AG09309 (cell line): ENCODE measurements at regions not wholly inside any gene's neighbourhood (a gene's known extent, or its start where the extent isn't known, plus 50 kb on each side); places are given as distances from the start of the nearest gene placed in this dataset.
"Not testable (repeated sequence)": the region's sequence is repeated elsewhere in the genome, so short reads cannot be mapped to it uniquely, and the experiment has no call there.

Experiments used
- DNase-seq: peaks from one replicate; pipeline ENCODE4 v3.0.0-alpha.2; 2010; ENCODE audit warnings: low read depth
- H3K4me3 ChIP-seq: 2 replicates; pipeline ENCODE4 v1.5.1; 2011; ENCODE audit warnings: mild to moderate bottlenecking, low read depth, low read length, moderate library complexity; ENCODE audit not compliant: control insufficient read depth
- TF ChIP-seq, protein P1 (sequence below): IDR thresholded peaks from 2 replicates; pipeline ENCODE4 v1.5.1; 2011; ENCODE audit warnings: mild to moderate bottlenecking, low read depth, low read length, inconsistent platforms; ENCODE audit not compliant: insufficient read depth, control insufficient read depth; ENCODE audit errors: missing control alignments

DNA sequence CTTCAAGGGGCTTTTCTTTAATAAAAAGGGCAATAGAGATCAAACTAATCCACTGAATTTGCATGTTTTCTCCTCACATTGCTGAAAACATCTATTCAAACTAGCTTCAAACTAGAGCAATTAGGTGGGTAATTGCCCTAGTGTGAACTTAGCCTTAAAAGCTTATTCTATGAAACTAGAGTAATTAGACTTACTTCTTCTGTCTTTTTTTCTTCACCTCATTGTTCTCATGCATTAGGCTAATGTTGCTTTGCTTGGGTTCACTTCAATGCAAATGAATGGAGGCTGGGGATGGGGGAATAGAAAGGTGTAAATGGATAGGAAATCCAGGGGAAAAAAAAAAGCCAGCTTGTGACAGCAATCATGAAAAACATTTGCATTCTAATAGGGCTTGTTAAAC is 414.8 kb upstream of the LMO3 start:
- no peak for DNase-seq
- no peak overlapping the region for H3K4me3 ChIP-seq
- TF ChIP-seq, protein P1, sequence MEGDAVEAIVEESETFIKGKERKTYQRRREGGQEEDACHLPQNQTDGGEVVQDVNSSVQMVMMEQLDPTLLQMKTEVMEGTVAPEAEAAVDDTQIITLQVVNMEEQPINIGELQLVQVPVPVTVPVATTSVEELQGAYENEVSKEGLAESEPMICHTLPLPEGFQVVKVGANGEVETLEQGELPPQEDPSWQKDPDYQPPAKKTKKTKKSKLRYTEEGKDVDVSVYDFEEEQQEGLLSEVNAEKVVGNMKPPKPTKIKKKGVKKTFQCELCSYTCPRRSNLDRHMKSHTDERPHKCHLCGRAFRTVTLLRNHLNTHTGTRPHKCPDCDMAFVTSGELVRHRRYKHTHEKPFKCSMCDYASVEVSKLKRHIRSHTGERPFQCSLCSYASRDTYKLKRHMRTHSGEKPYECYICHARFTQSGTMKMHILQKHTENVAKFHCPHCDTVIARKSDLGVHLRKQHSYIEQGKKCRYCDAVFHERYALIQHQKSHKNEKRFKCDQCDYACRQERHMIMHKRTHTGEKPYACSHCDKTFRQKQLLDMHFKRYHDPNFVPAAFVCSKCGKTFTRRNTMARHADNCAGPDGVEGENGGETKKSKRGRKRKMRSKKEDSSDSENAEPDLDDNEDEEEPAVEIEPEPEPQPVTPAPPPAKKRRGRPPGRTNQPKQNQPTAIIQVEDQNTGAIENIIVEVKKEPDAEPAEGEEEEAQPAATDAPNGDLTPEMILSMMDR, result no peak

DNA sequence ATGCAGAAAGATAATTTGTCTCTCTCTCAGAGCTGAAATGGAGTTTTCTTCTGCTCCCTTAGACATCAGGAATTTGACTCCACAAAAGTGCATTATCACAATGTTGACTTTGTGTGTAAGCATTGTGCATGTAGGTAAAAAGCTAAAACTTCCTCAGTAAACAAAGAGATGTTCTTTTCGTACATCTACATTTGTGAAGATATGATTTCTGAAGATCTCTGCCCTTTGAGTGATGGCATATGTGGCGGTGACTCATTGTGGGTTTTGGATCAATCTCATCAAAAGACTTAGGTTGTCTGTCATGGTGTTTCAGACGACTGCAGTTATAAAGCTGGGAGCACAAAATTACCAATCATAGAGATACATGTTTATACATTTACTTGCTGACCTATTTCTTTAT is 411.4 kb upstream of the LMO3 start:
- TF ChIP-seq, protein P1, result no peak
- H3K4me3 ChIP-seq, result no peak overlapping the region
- DNase-seq, result no peak

DNA sequence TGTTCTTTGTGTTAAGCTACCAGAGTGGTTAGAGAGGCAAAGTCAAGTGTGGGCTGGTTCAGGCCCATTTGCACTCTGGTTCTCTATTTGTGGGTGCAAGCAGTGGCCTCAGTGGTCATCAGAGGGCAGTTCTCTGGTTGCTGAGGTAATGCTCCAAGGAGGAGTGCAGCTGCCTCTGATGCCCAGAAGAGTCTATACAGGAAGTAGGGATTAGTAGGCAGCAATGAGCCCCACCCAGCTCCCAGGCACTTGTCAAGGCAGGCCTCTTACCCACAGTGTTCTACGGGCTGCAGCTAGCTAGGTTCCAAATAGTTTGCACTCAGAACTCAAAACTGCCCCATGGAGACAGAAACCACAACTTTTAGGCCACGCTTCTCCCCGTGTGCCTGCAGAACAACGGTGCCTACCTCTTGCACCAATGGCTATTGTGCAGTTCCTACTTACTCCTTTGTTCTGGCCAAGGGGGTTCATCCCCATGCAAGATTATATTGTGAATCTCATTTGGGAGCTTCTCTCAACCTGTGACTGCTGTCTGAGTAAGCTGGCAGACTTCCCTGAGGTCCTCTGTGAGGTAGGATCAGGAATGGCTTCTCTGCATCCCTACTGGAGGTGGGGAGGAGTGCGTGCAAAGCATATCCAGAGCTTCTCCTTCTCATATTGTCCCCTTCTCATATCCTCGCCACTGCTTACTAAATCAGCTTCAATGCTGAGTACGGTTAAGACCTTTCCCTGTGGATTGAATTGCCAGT is 410.3 kb upstream of the LMO3 start:
- TF ChIP-seq, protein P1, result no peak
- H3K4me3 ChIP-seq, result no peak overlapping the region
- DNase-seq, result no peak

DNA sequence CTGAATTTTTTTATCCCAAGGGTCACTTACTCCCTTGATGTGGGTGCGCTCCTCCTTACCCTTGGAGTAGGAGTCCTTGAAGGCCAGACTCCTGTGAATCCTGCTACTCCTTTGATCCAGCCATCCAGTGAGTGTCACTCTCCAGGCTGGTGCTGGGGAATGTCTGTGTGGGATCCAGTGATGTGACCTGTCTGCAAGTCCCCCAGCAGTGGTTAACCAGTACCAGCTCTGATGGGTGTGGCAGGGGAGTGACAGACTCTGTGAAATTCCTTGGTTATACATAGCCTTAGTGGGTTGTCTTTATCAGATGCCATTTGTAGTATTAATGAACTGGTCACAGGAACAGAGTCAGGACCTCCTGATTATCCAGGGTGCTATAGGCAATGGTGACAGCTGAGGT is 409.5 kb upstream of the LMO3 start:
- DNase-seq, result no peak
- TF ChIP-seq, protein P1, result no peak
- H3K4me3 ChIP-seq, result no peak overlapping the region

DNA sequence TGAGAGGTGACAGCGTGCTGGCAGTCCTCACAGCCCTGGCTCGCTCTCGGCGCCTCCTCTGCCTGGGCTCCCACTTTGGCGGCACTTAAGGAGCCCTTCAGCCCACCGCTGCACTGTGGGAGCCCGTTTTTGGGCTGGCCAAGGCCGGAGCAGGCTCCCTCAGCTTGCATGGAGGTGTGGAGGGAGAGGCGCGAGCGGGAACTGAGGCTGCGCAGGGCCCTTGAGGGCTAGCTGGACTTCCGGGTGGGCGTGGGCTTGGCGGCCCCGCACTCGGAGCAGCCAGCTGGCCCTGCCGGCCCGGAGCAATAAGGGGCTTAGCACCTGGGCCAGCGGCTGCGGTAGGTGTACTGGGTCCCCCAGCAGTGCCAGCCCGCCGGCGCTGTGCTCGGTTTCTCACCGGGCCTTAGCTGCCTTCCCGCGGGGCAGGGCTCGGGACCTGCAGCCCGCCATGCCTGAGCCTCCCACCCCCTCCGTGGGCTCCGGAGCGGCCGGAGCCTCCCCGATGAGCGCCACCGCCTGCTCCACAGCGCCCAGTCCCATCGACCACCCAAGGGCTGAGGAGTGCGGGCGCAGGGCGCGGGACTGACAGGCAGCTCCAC is 401.6 kb upstream of the LMO3 start:
- not testable (repeated sequence) for H3K4me3 ChIP-seq, DNase-seq

DNA sequence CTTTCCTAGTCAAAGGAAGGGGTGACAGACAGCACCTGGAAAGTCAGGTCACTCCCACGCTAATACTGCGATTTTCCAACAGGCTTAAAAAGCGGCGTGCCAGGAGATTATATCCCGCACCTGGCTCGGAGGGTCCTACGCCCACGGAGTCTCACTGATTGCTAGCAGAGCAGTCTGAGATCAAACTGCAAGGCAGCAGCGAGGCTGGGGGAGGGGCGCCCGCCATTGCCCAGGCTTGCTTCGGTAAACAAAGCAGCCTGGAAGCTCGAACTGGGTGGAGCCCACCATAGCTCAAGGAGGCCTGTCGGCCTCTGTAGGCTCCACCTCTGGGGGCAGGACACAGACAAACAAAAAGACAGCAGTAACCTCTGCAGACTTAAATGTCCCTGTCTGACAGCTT is 392.6 kb upstream of the LMO3 start:
- not testable (repeated sequence) for H3K4me3 ChIP-seq, DNase-seq

DNA sequence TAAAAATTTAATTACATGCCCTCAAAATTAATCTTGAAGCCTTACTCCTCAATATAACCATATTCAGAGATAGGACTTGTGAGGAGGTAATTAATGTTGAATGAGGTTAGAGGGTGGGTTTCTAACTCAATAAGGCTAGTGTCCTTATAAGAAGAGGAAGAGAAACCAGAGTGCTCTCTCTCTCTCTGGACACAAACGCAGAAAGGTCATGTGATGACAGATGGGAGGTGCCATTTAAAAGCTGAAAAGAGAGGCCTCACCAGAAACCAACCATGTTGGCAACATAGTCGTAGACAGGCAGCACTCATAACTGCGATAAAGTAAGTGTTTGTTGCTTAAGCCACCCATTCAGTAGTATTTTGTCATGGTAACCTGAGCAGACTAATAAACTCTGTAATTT is 378.5 kb upstream of the LMO3 start:
- no peak for DNase-seq

More for the DNA sequence above, 378.5 kb upstream of the LMO3 start:
- TF ChIP-seq, protein P1, result no peak
- H3K4me3 ChIP-seq, result no peak overlapping the region
